ENCODE measurements at regions not wholly inside any gene's neighbourhood (a gene's known extent, or its start where the extent isn't known, plus 50 kb on each side); places are given as distances from the start of the nearest gene placed in this dataset.

- H3K9me3 ChIP-seq, result no peaks in the 10 kb centered on the region
- H3K27me3 ChIP-seq (ENCODE audit: insufficient read depth), result no peaks in the 10 kb centered on the region
- WGBS (ENCODE audit: low lambda C conversion rate), result 100% methylated on average over 1 of the region's 1 CpG
- no peak overlapping the region for H3K9ac ChIP-seq
- peaks cover 0 to 6% of the 10 kb centered on the region in 2 experiments; a peak in 1 of 4 replicates for H3K4me1 ChIP-seq (ENCODE audit: control insufficient read depth in 1 of 2, insufficient read depth in 2 of 2, low read depth in 1 of 2, low read length in 1 of 2)
- no peaks in the 10 kb centered on the region for H3K36me3 ChIP-seq (replicated peaks in 1 of 2; ENCODE audit: control insufficient read depth in 1 of 2, insufficient read depth in 2 of 2, low read length in 1 of 2)
- peak overlapping the region; percentile 46 for H3K4me2 ChIP-seq
- H4K20me1 ChIP-seq (ENCODE audit: insufficient read depth), result no peaks in the 10 kb centered on the region
- POLR2A ChIA-PET, result no interaction called here
- H3K4me3 ChIP-seq (ENCODE audit: low read depth in 2 of 2, low read length in 1 of 2), result no peak overlapping the region
- CTCF ChIA-PET, result no interaction called here
- peak overlapping the region in 1 of 2 experiments; percentile 84; a peak in 1 of 4 replicates for H3K27ac ChIP-seq (ENCODE audit: low read depth in 2 of 2, low read length in 1 of 2)
- H3F3A ChIP-seq (replicated peaks; ENCODE audit: insufficient read depth), result peaks cover 6% of the 10 kb centered on the region
- TF ChIP-seq SMC3 (IDR thresholded peaks at IDR 0.05; ENCODE audit: low read depth, low read length), result no peak
- no peak for TF ChIP-seq GABPA (IDR thresholded peaks at IDR 0.05; ENCODE audit: low read depth)
- no peak for TF ChIP-seq NRF1 (IDR thresholded peaks at IDR 0.05; ENCODE audit: low read depth, low read length)
- no peak for TF ChIP-seq RAD21 (IDR thresholded peaks at IDR 0.05; ENCODE audit: low read length)
- no peak for TF ChIP-seq MXI1 (IDR thresholded peaks at IDR 0.05; ENCODE audit: low read depth, low read length)
- no peak for TF ChIP-seq ELF1 (IDR thresholded peaks at IDR 0.05)
- no peak for TF ChIP-seq PBX3 (IDR thresholded peaks at IDR 0.05)
- no peak for TF ChIP-seq RCOR1 (IDR thresholded peaks at IDR 0.05; ENCODE audit: low read length)
- TF ChIP-seq TEAD4 (IDR thresholded peaks at IDR 0.05; ENCODE audit: borderline replicate concordance, insufficient read depth), result no peak
- no peak for TF ChIP-seq JUND (IDR thresholded peaks at IDR 0.05)
- no peak for TF ChIP-seq SIN3A (IDR thresholded peaks at IDR 0.05; ENCODE audit: borderline replicate concordance, low read depth, low read length)
- no peak for TF ChIP-seq FOXJ3 (CRISPR knock-in tag; IDR thresholded peaks at IDR 0.05)
- H3K9me2 ChIP-seq, result no peaks in the 10 kb centered on the region
- H2AFZ ChIP-seq (ENCODE audit: low read depth), result no peak overlapping the region
- no peak for DNase-seq
- H3K79me2 ChIP-seq (ENCODE audit: insufficient read depth), result no peaks in the 10 kb centered on the region
Measured at GRCh38 chr13:48790966-48791365, 137.2 kb downstream of the CYSLTR2 start.

- no peak for DNase-seq
- Histone ChIP-seq H3K4me3 (ENCODE audit: low read depth in 2 of 2, low read length in 1 of 2) (no peak overlapping the region), H3F3A (replicated peaks; ENCODE audit: insufficient read depth) (peaks cover 7% of the 10 kb centered on the region), H3K79me2 (ENCODE audit: insufficient read depth) (no peaks in the 10 kb centered on the region), H4K20me1 (ENCODE audit: insufficient read depth) (no peaks in the 10 kb centered on the region), H3K9me2 (no peaks in the 10 kb centered on the region), H3K36me3 (replicated peaks in 1 of 2; ENCODE audit: control insufficient read depth in 1 of 2, insufficient read depth in 2 of 2, low read length in 1 of 2) (no peaks in the 10 kb centered on the region), H2AFZ (ENCODE audit: low read depth) (no peak overlapping the region), H3K27me3 (ENCODE audit: insufficient read depth) (no peaks in the 10 kb centered on the region), H3K4me2 (no peak overlapping the region), H3K27ac (ENCODE audit: low read depth in 2 of 2, low read length in 1 of 2) (no peak overlapping the region), H3K4me1 (ENCODE audit: control insufficient read depth in 1 of 2, insufficient read depth in 2 of 2, low read depth in 1 of 2, low read length in 1 of 2) (peaks cover 0 to 3% of the 10 kb centered on the region in 2 experiments; a peak in 2 of 4 replicates), H3K9ac (no peak overlapping the region), H3K9me3 (peaks cover 8% of the 10 kb centered on the region; the same call in 1 of the 2 replicates)
- WGBS (ENCODE audit: low lambda C conversion rate), result 63% methylated on average over 3 of the region's 3 CpGs
- ChIA-PET CTCF (no interaction called here), POLR2A (no interaction called here)
- TF ChIP-seq MEF2A (IDR thresholded peaks at IDR 0.05; ENCODE audit: borderline replicate concordance, low read depth) (no peak), ZBTB33 (IDR thresholded peaks at IDR 0.05; ENCODE audit: borderline replicate concordance, low read depth) (no peak), SIN3A (IDR thresholded peaks at IDR 0.05; ENCODE audit: borderline replicate concordance, low read depth, low read length) (no peak), IRF3 (IDR thresholded peaks at IDR 0.05; ENCODE audit: low read depth, low read length) (no peak), NRF1 (IDR thresholded peaks at IDR 0.05; ENCODE audit: low read depth, low read length) (no peak), CHD2 (IDR thresholded peaks at IDR 0.05; ENCODE audit: low read length, partially characterized antibody) (no peak), USF1 (IDR thresholded peaks at IDR 0.05; ENCODE audit: borderline replicate concordance, low read depth) (no peak), RFX5 (IDR thresholded peaks at IDR 0.05; ENCODE audit: low read length) (no peak), GATA2 (CRISPR knock-in tag; IDR thresholded peaks at IDR 0.05) (no peak), FOXJ3 (CRISPR knock-in tag; IDR thresholded peaks at IDR 0.05) (no peak), SMC3 (IDR thresholded peaks at IDR 0.05; ENCODE audit: low read depth, low read length) (no peak), MAX (IDR thresholded peaks at IDR 0.05; ENCODE audit: low read depth) (no peak), POLR2AphosphoS5 (IDR thresholded peaks at IDR 0.05; ENCODE audit: low read depth, low read length) (no peak), TEAD4 (IDR thresholded peaks at IDR 0.05; ENCODE audit: borderline replicate concordance, insufficient read depth) (no peak), PBX3 (IDR thresholded peaks at IDR 0.05) (no peak), RXRA (IDR thresholded peaks at IDR 0.05; ENCODE audit: borderline replicate concordance, low read depth) (no peak)
Measured at GRCh38 chr13:48797127-48797526, 143.4 kb downstream of the CYSLTR2 start.
